Gastrocnemius medialis (tissue), 4 donors: ENCODE measurements at regions not wholly inside any gene's neighbourhood (a gene's known extent, or its start where the extent isn't known, plus 50 kb on each side); places are given as distances from the start of the nearest gene placed in this dataset.

ENCODE experiments used
- ATAC-seq, 2 donors: fragments of 150-250 bp; one replicate each; pipeline ENCODE4 v1.9.1; 2016
- DNase-seq, 2 donors: peaks; one replicate each; pipeline ENCODE4 v3.0.0-alpha.2; 2019
- H3K27ac ChIP-seq, 4 donors: fragments of 200-600 bp; sonication (generic); 1 replicate in 1 of 4; 2 replicates in 3 of 4; pipeline ENCODE4 v1.5.1; 2016 to 2018; ENCODE audit warnings: mild to moderate bottlenecking in 2 of 4, moderate library complexity in 1 of 4
- H3K27me3 ChIP-seq, 3 donors: fragments of 200-600 bp; sonication (generic) in 2 of 3; 1 replicate in 1 of 3; 2 replicates in 2 of 3; pipeline versions ENCODE4 v1.5.1 to v1.6.0; 2016 to 2019; ENCODE audit warnings: mild to moderate bottlenecking in 1 of 3, moderate library complexity in 1 of 3
- H3K36me3 ChIP-seq, 2 donors: fragments of 200-600 bp; sonication (generic) in 1 of 2; one replicate each; pipeline ENCODE4 v1.5.1; 2017 to 2018
- H3K4me1 ChIP-seq, 2 donors: fragments of 200-600 bp; sonication (generic) in 1 of 2; one replicate each; pipeline ENCODE4 v1.5.1; 2016 to 2017; ENCODE audit warnings: mild to moderate bottlenecking in 2 of 2
- H3K4me3 ChIP-seq, 4 donors: fragments of 200-600 bp; sonication (generic) in 3 of 4; 1 replicate in 1 of 4; 2 replicates in 3 of 4; pipeline ENCODE4 v1.5.1; 2016 to 2019; ENCODE audit warnings: mild to moderate bottlenecking in 2 of 4
- H3K9me3 ChIP-seq, 3 donors: fragments of 200-600 bp; sonication (generic) in 2 of 3; 1 replicate in 1 of 3; 2 replicates in 2 of 3; pipeline ENCODE4 v1.5.1; 2016 to 2019
- CTCF ChIP-seq, 5 experiments: fragments of 450-650 bp in 3 of 5; fragments of 200-600 bp in 2 of 5; sonication (generic) in 2 of 5; IDR thresholded peaks in 4 of 5; conservative IDR thresholded peaks in 1 of 5; 1 replicate in 4 of 5; 2 replicates in 1 of 5; pipeline ENCODE4 v1.5.1; 2016 to 2019; ENCODE audit warnings: antibody characterized with exemption in 5 of 5, mild to moderate bottlenecking in 3 of 5, moderate library complexity in 3 of 5
- POLR2A ChIP-seq, 2 donors: fragments of 450-650 bp; IDR thresholded peaks; one replicate each; pipeline ENCODE4 v1.6.1; 2017; ENCODE audit warnings: antibody characterized with exemption in 2 of 2, mild to moderate bottlenecking in 2 of 2, moderate library complexity in 2 of 2
- in situ Hi-C, 4 donors: fragments of 200-750 bp; cut with MboI; loops; one replicate each; pipeline versions ENCODE4 v1.15.0 to v1.8.0; 2017; ENCODE audit warnings: low sequenced_read_pairs in 4 of 4
- intact Hi-C: fragments of 100-400 bp; cut with DNase I; formaldehyde crosslinking; loops from one replicate; pipeline ENCODE4 v1.15.1; 2023; ENCODE audit warnings: low total_unique reads

- Histone ChIP-seq H3K27ac (no peak overlapping the region), H3K27me3 (no peaks in the 10 kb centered on the region), H3K4me3 (no peak overlapping the region), H3K4me1 (no peaks in the 10 kb centered on the region), H3K9me3 (no peaks in the 10 kb centered on the region), H3K36me3 (no peaks in the 10 kb centered on the region)
- TF ChIP-seq POLR2A (IDR thresholded peaks at IDR 0.05) (no peak), CTCF (IDR thresholded peaks at IDR 0.05 in 4 of 5, conservative IDR thresholded peaks at IDR 0.05 in 1 of 5) (no peak)
- DNase-seq (no peak), ATAC-seq (no peak)
- in situ Hi-C loops, result no loop called here
- intact Hi-C loops, result no loop called here
Measured at GRCh38 chr13:72258340-72258981, 391.5 kb upstream of the DACH1 start.

- Histone ChIP-seq H3K27me3 (no peaks in the 10 kb centered on the region), H3K9me3 (no peaks in the 10 kb centered on the region), H3K36me3 (no peaks in the 10 kb centered on the region), H3K4me3 (no peak overlapping the region), H3K4me1 (no peaks in the 10 kb centered on the region), H3K27ac (no peak overlapping the region)
- in situ Hi-C loops, result no loop called here
- DNase-seq, result no peak
- ATAC-seq, result no peak
- TF ChIP-seq POLR2A (IDR thresholded peaks at IDR 0.05) (no peak), CTCF (IDR thresholded peaks at IDR 0.05 in 4 of 5, conservative IDR thresholded peaks at IDR 0.05 in 1 of 5) (peak in 1 of 5 experiments; percentile 6)
- intact Hi-C loops, result no loop called here
Measured at GRCh38 chr13:72255908-72256307, 388.9 kb upstream of the DACH1 start.

GRCh38 chr13:72253754-72254153 is 386.8 kb upstream of the DACH1 start:
- H3K4me3 ChIP-seq, result no peak overlapping the region
- H3K4me1 ChIP-seq, result no peaks in the 10 kb centered on the region
- no peak for TF ChIP-seq CTCF (IDR thresholded peaks at IDR 0.05 in 4 of 5, conservative IDR thresholded peaks at IDR 0.05 in 1 of 5)
- no peak for TF ChIP-seq POLR2A (IDR thresholded peaks at IDR 0.05)
- no peaks in the 10 kb centered on the region for H3K9me3 ChIP-seq
- H3K27me3 ChIP-seq, result no peaks in the 10 kb centered on the region
- H3K36me3 ChIP-seq, result no peaks in the 10 kb centered on the region
- in situ Hi-C loops, result no loop called here
- no peak for DNase-seq
- ATAC-seq, result no peak
- intact Hi-C loops, result no loop called here
- no peak overlapping the region for H3K27ac ChIP-seq

- no peak for DNase-seq
- intact Hi-C loops (no loop called here), in situ Hi-C loops (loop anchor here in 1 of 4 donors (25.0 kb wide), 1 partner anchor 91 kb away; no protein-coding TSS in a partner anchor)
- Histone ChIP-seq H3K4me1 (no peaks in the 10 kb centered on the region), H3K9me3 (no peaks in the 10 kb centered on the region), H3K27me3 (no peaks in the 10 kb centered on the region), H3K4me3 (no peak overlapping the region), H3K27ac (no peak overlapping the region), H3K36me3 (no peaks in the 10 kb centered on the region)
- TF ChIP-seq CTCF (IDR thresholded peaks at IDR 0.05 in 4 of 5, conservative IDR thresholded peaks at IDR 0.05 in 1 of 5) (no peak), POLR2A (IDR thresholded peaks at IDR 0.05) (no peak)
- ATAC-seq, result no peak
Measured at GRCh38 chr13:72246396-72246795, 379.4 kb upstream of the DACH1 start.

- Histone ChIP-seq H3K36me3 (no peaks in the 10 kb centered on the region), H3K4me1 (no peaks in the 10 kb centered on the region), H3K27me3 (no peaks in the 10 kb centered on the region), H3K27ac (no peak overlapping the region), H3K4me3 (no peak overlapping the region), H3K9me3 (no peaks in the 10 kb centered on the region)
- no peak for DNase-seq
- TF ChIP-seq CTCF (IDR thresholded peaks at IDR 0.05 in 4 of 5, conservative IDR thresholded peaks at IDR 0.05 in 1 of 5) (no peak), POLR2A (IDR thresholded peaks at IDR 0.05) (no peak)
- in situ Hi-C loops (loop anchor here in 1 of 4 donors (25.0 kb wide), 1 partner anchor 93 kb away; no protein-coding TSS in a partner anchor), intact Hi-C loops (no loop called here)
- no peak for ATAC-seq
Measured at GRCh38 chr13:72244788-72245187, 377.8 kb upstream of the DACH1 start.
